HepG2 (cell line): ENCODE measurements at regions not wholly inside any gene's neighbourhood (a gene's known extent, or its start where the extent isn't known, plus 50 kb on each side); places are given as distances from the start of the nearest gene placed in this dataset.

ENCODE experiments used
- ATAC-seq: fragments of 200-7000 bp; cut with Tn5 transposase; 3 replicates; pipeline ENCODE4 v1.9.1; 2020; ENCODE audit warnings: mild to moderate bottlenecking, moderate library complexity
- BruUV-seq: library from RNA; stranded (reverse); fragments of 400-500 nt; replicated peaks from 2 replicates; lab custom pipeline; 2021; lab: Mats Ljungman, UMichigan
- CTCF ChIA-PET: fragments of 300-600 bp; formaldehyde crosslinking; extraction: SDS; loops from one replicate; lab custom pipeline; 2021; ENCODE audit warnings: low total read pairs, inconsistent platforms, low intra/inter-chr PET ratio; lab: Yijun Ruan, JAX
- POLR2A ChIA-PET: fragments of 350-600 bp; sonication (Branson Sonifier 250); formaldehyde crosslinking; loops from one replicate; lab custom pipeline; 2020; ENCODE audit warnings: antibody characterized with exemption, inconsistent platforms; lab: Yijun Ruan, JAX
- DNase-seq: peaks from one replicate; pipeline ENCODE4 v3.0.0-alpha.2; 2015; ENCODE audit warnings: low spot score
- FAIRE-seq: peaks from 3 replicates; lab custom pipeline; 2011; peaks lifted over from hg19 to GRCh38; lab: Jason Lieb, UNC
- H2AFZ ChIP-seq: one replicate; pipeline ENCODE4 v1.6.1; 2011; ENCODE audit warnings: low read length, inconsistent platforms
- H3K27ac ChIP-seq: fragments of 300-600 bp; 3 replicates; pipeline ENCODE4 v1.8.0; 2011; ENCODE audit warnings: mixed run types, mild to moderate bottlenecking, mixed read lengths, low read length, inconsistent platforms; ENCODE audit not compliant: insufficient read depth; ENCODE audit errors: extremely low read length
- H3K27me3 ChIP-seq, 2 experiments: fragments of 200-600 bp in 1 of 2; 2 replicates in 1 of 2; 3 replicates in 1 of 2; pipeline versions ENCODE4 v1.6.0 to v1.8.0; 2011; ENCODE audit warnings: low read length in 2 of 2, mild to moderate bottlenecking in 2 of 2, moderate library complexity in 2 of 2, inconsistent platforms in 1 of 2; ENCODE audit not compliant: insufficient read depth in 2 of 2, control insufficient read depth in 1 of 2
- H3K36me3 ChIP-seq, 2 experiments: fragments of 200-600 bp in 1 of 2; replicated peaks in 1 of 2; 2 replicates in 1 of 2; 3 replicates in 1 of 2; pipeline versions ENCODE4 v1.5.1 to v1.8.0; 2011; ENCODE audit warnings: low read length in 2 of 2, inconsistent platforms in 1 of 2; ENCODE audit not compliant: insufficient read depth in 2 of 2, control insufficient read depth in 1 of 2
- H3K4me1 ChIP-seq: 2 replicates; pipeline ENCODE4 v1.5.1; 2012; ENCODE audit warnings: low read length, inconsistent platforms; ENCODE audit not compliant: insufficient read depth
- H3K4me2 ChIP-seq: 2 replicates; pipeline ENCODE4 v1.6.0; 2011; ENCODE audit warnings: low read depth, low read length, inconsistent platforms
- H3K4me3 ChIP-seq, 3 experiments: fragments of 200-600 bp in 1 of 3; sonication (generic), shearing (Covaris generic) in 1 of 3; replicated peaks in 1 of 3; 2 replicates each; pipeline ENCODE4 v1.5.1; 2011 to 2016; ENCODE audit warnings: low read length in 3 of 3, inconsistent platforms in 2 of 3, low read depth in 2 of 3, mild to moderate bottlenecking in 2 of 3, control low read depth in 1 of 3, mixed read lengths in 1 of 3; ENCODE audit not compliant: insufficient read depth in 1 of 3
- H3K79me2 ChIP-seq: one replicate; pipeline ENCODE4 v1.6.1; 2011; ENCODE audit warnings: low read length, inconsistent platforms; ENCODE audit not compliant: insufficient read depth
- H3K9ac ChIP-seq: 2 replicates; pipeline ENCODE4 v1.6.0; 2011; ENCODE audit warnings: mild to moderate bottlenecking, low read depth, low read length, inconsistent platforms; ENCODE audit not compliant: insufficient read depth
- H3K9me3 ChIP-seq: 2 replicates; pipeline ENCODE4 v1.5.1; 2012; ENCODE audit warnings: mild to moderate bottlenecking, low read length
- H4K20me1 ChIP-seq: 2 replicates; pipeline ENCODE4 v1.6.0; 2011; ENCODE audit warnings: inconsistent platforms, mild to moderate bottlenecking, low read length, moderate library complexity; ENCODE audit not compliant: insufficient read depth
- ARID2 ChIP-seq: sonication (generic); formaldehyde crosslinking; IDR thresholded peaks from 2 replicates; pipeline ENCODE4 v1.8.1; 2022; ENCODE audit warnings: mild to moderate bottlenecking, missing genetic modification reagents, borderline replicate concordance
- ETV6 ChIP-seq: sonication (generic); formaldehyde crosslinking; conservative IDR thresholded peaks from 2 replicates; pipeline ENCODE4 v1.4.0; 2020; ENCODE audit warnings: missing genetic modification reagents
- HHEX ChIP-seq: IDR thresholded peaks from 2 replicates; pipeline ENCODE4 v1.6.1; 2016; ENCODE audit warnings: control low read depth
- HNRNPK ChIP-seq: fragments of 200-400 bp; formaldehyde crosslinking; IDR thresholded peaks from 2 replicates; pipeline ENCODE4 v1.6.1; 2018; ENCODE audit warnings: low read length, low read depth, moderate library complexity, mild to moderate bottlenecking; ENCODE audit not compliant: poor library complexity, severe bottlenecking
- RAD51 ChIP-seq: fragments of 450-650 bp; IDR thresholded peaks from 2 replicates; pipeline ENCODE4 v1.6.1; 2016; ENCODE audit warnings: borderline replicate concordance
- ZNF225 ChIP-seq: sonication (generic); formaldehyde crosslinking; IDR thresholded peaks from 2 replicates; pipeline ENCODE4 v1.4.0; 2020; ENCODE audit warnings: mild to moderate bottlenecking, missing genetic modification reagents
- ZNF616 ChIP-seq: sonication (generic); formaldehyde crosslinking; IDR thresholded peaks from 2 replicates; pipeline ENCODE4 v1.5.0; 2020; ENCODE audit warnings: low read depth, mild to moderate bottlenecking, missing genetic modification reagents
- WGBS: methylation state at CpG from one replicate; pipeline ENCODE4 v1.1.6; 2017; ENCODE audit warnings: low lambda C conversion rate; 5-methylcytosine and 5-hydroxymethylcytosine counted together
- in situ Hi-C: cut with HindIII; loops from 2 replicates; pipeline ENCODE4 v1.10.0; 2017; ENCODE audit warnings: low pct_unique_long_range_greater_than_20kb; ENCODE audit not compliant: extremely low pct_ligation_motif_present
- intact Hi-C: fragments of 100-400 bp; cut with micrococcal nuclease; formaldehyde crosslinking; loops from one replicate; pipeline ENCODE4 v1.10.0; 2022; ENCODE audit not compliant: unreplicated experiment
- TF ChIP-seq, protein P1 (sequence below): sonication (generic); formaldehyde crosslinking; IDR thresholded peaks from 2 replicates; pipeline ENCODE4 v1.4.0; 2020; ENCODE audit warnings: missing genetic modification reagents, borderline replicate concordance

DNA sequence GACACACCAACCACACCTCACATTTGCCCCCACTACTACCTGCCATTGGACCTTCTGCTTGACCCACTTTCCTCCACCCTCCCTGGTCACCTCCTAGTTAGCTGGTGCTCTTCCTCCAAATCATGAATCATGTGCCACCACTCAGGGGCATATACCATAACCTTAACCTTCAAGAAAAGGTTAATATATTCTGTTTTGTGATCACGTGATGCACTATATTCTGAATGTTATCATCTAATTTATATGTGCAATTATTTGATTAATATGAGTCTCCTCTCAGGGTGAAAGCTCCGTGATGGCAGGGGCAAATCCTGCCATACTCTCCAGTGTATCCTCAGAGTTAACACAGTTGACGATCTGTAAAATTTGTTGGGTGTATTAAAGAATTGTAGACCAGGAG lies 635.5 kb downstream of the XPNPEP1 start:
- Histone ChIP-seq H4K20me1 (no peaks in the 10 kb centered on the region), H3K27me3 (no peaks in the 10 kb centered on the region), H3K9ac (no peak overlapping the region), H3K9me3 (no peaks in the 10 kb centered on the region; the same call in none of the 2 replicates), H3K4me2 (no peak overlapping the region), H3K27ac (no peak overlapping the region), H3K4me1 (no peaks in the 10 kb centered on the region), H2AFZ (no peak overlapping the region), H3K79me2 (no peaks in the 10 kb centered on the region), H3K4me3 (no peak overlapping the region)
- BruUV-seq: no TSS peak
- intact Hi-C loops: no loop called here
- in situ Hi-C loops: no loop called here
- ATAC-seq: no peak
- POLR2A ChIA-PET: no interaction called here
- peak; percentile 77 for TF ChIP-seq RAD51
- no peak for TF ChIP-seq ETV6 (CRISPR knock-in tag)
- TF ChIP-seq, all 625 proteins: peak for 1
- CTCF ChIA-PET: no interaction called here
- no peaks in the 10 kb centered on the region for H3K36me3 ChIP-seq
- 1% methylated on average over 3 of the region's 3 CpGs for WGBS
- FAIRE-seq: no peak
- DNase-seq: no peak

DNA sequence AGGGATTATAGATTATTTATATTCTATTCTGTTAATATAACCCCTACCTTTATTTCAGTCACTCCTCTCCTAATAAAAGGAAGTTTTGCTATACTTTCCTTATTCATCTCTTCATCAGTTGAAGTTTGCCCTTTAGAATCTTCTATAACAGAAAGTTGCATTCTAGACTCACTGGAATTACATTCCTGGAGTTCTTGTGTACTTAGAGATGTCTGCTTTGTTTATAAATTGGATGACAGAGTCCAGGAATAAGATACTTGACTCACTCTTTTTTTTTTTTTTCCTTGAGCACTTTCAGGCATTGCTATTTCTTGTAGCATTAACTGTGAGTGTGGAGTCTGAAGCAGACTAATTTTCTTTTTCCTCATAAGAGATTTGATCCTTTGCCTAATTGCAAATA lies 640.8 kb downstream of the XPNPEP1 start:
- Histone ChIP-seq H3K9me3 (no peaks in the 10 kb centered on the region), H3K27me3 (no peaks in the 10 kb centered on the region), H3K36me3 (no peaks in the 10 kb centered on the region), H4K20me1 (no peaks in the 10 kb centered on the region), H3K4me1 (no peaks in the 10 kb centered on the region), H3K4me3 (no peak overlapping the region), H3K79me2 (no peaks in the 10 kb centered on the region), H3K4me2 (no peak overlapping the region), H2AFZ (no peak overlapping the region), H3K9ac (no peak overlapping the region), H3K27ac (no peak overlapping the region)
- TF ChIP-seq ARID2 (CRISPR knock-in tag) (no peak), HHEX (CRISPR knock-in tag) (no peak), ZNF616 (CRISPR knock-in tag) (no peak), ZNF225 (CRISPR knock-in tag) (no peak), HNRNPK (no peak)
- TF ChIP-seq, protein P1, sequence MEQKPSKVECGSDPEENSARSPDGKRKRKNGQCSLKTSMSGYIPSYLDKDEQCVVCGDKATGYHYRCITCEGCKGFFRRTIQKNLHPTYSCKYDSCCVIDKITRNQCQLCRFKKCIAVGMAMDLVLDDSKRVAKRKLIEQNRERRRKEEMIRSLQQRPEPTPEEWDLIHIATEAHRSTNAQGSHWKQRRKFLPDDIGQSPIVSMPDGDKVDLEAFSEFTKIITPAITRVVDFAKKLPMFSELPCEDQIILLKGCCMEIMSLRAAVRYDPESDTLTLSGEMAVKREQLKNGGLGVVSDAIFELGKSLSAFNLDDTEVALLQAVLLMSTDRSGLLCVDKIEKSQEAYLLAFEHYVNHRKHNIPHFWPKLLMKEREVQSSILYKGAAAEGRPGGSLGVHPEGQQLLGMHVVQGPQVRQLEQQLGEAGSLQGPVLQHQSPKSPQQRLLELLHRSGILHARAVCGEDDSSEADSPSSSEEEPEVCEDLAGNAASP (CRISPR knock-in tag): no peak
- ATAC-seq: no peak
- no TSS peak for BruUV-seq
- in situ Hi-C loops: no loop called here
- ChIA-PET POLR2A (no interaction called here), CTCF (no interaction called here)
- intact Hi-C loops: no loop called here
- DNase-seq: no peak
- FAIRE-seq: no peak
